ENCODE measurements at regions not wholly inside any gene's neighbourhood (a gene's known extent, or its start where the extent isn't known, plus 50 kb on each side); places are given as distances from the start of the nearest gene placed in this dataset.

- Mint-ChIP-seq H3K36me3 (no peaks in the 10 kb centered on the region), H3K27ac (no peak overlapping the region), H3K4me3 (no peak overlapping the region), H3K9me3 (peaks cover 0 to 4% (median under 1%) of the 10 kb centered on the region in 3 donors), H3K27me3 (peaks cover 0 to 5% of the 10 kb centered on the region in 2 donors), H3K4me1 (no peaks in the 10 kb centered on the region)
- no peaks in the 10 kb centered on the region for H3K9me3 ChIP-seq
- H3K36me3 ChIP-seq (ENCODE audit: control insufficient read depth in 2 of 2, extremely low read depth in 1 of 2, insufficient read depth in 1 of 2, low read length in 1 of 2) = no peaks in the 10 kb centered on the region
- ATAC-seq (replicated peaks in 1 of 4) (no peak), DNase-seq (no peak)
- ChIA-PET CTCF (no interaction called here), POLR2A (no interaction called here)
- no peak overlapping the region for H3K27ac ChIP-seq (ENCODE audit: low read length)
- WGBS (ENCODE audit: insufficient coverage) = 13% methylated on average over 3 of the region's 4 CpGs
- no peaks in the 10 kb centered on the region for H3K4me1 ChIP-seq (ENCODE audit: control insufficient read depth in 1 of 2, extremely low read depth in 1 of 2, insufficient read depth in 2 of 2, low read length in 2 of 2)
- H3K4me3 ChIP-seq (ENCODE audit: control insufficient read depth in 1 of 2, extremely low read depth in 1 of 2, low read length in 1 of 2) = no peak overlapping the region
- H3K27me3 ChIP-seq (replicated peaks in 1 of 2; ENCODE audit: control insufficient read depth in 2 of 2, extremely low read depth in 1 of 2, insufficient read depth in 2 of 2, low read length in 1 of 2) = no peaks in the 10 kb centered on the region
Observed at GRCh38 chr16:13307255-13307654, 405.9 kb downstream of the SHISA9 start.

- DNase-seq (no peak), ATAC-seq (replicated peaks in 1 of 4) (no peak)
- WGBS (ENCODE audit: insufficient coverage) = 100% methylated on average over 3 of the region's 5 CpGs
- H3K27me3 Mint-ChIP-seq = peaks cover 0 to under 1% of the 10 kb centered on the region in 2 donors
- CTCF ChIA-PET = no interaction called here
- H3K27ac Mint-ChIP-seq = no peak overlapping the region
- Histone ChIP-seq H3K36me3 (ENCODE audit: control insufficient read depth in 2 of 2, extremely low read depth in 1 of 2, insufficient read depth in 1 of 2, low read length in 1 of 2) (no peaks in the 10 kb centered on the region), H3K27ac (ENCODE audit: low read length) (no peak overlapping the region), H3K4me1 (ENCODE audit: control insufficient read depth in 1 of 2, extremely low read depth in 1 of 2, insufficient read depth in 2 of 2, low read length in 2 of 2) (no peaks in the 10 kb centered on the region), H3K4me3 (ENCODE audit: control insufficient read depth in 1 of 2, extremely low read depth in 1 of 2, low read length in 1 of 2) (no peak overlapping the region), H3K27me3 (replicated peaks in 1 of 2; ENCODE audit: control insufficient read depth in 2 of 2, extremely low read depth in 1 of 2, insufficient read depth in 2 of 2, low read length in 1 of 2) (no peaks in the 10 kb centered on the region), H3K9me3 (no peaks in the 10 kb centered on the region)
- H3K4me1 Mint-ChIP-seq = no peaks in the 10 kb centered on the region
- POLR2A ChIA-PET = no interaction called here
- no peak overlapping the region for H3K4me3 Mint-ChIP-seq
- no peaks in the 10 kb centered on the region for H3K36me3 Mint-ChIP-seq
- peaks cover 0 to 4% (median 3%) of the 10 kb centered on the region in 3 donors for H3K9me3 Mint-ChIP-seq
Observed at GRCh38 chr16:13307851-13308250, 406.5 kb downstream of the SHISA9 start.

GRCh38 chr16:13312063-13312462 lies 410.7 kb downstream of the SHISA9 start:
- Histone ChIP-seq H3K4me1 (ENCODE audit: control insufficient read depth in 1 of 2, extremely low read depth in 1 of 2, insufficient read depth in 2 of 2, low read length in 2 of 2) (no peaks in the 10 kb centered on the region), H3K27ac (ENCODE audit: low read length) (no peak overlapping the region), H3K36me3 (ENCODE audit: control insufficient read depth in 2 of 2, extremely low read depth in 1 of 2, insufficient read depth in 1 of 2, low read length in 1 of 2) (no peaks in the 10 kb centered on the region), H3K4me3 (ENCODE audit: control insufficient read depth in 1 of 2, extremely low read depth in 1 of 2, low read length in 1 of 2) (no peak overlapping the region), H3K9me3 (no peaks in the 10 kb centered on the region), H3K27me3 (replicated peaks in 1 of 2; ENCODE audit: control insufficient read depth in 2 of 2, extremely low read depth in 1 of 2, insufficient read depth in 2 of 2, low read length in 1 of 2) (no peaks in the 10 kb centered on the region)
- H3K4me3 Mint-ChIP-seq = no peak overlapping the region
- ATAC-seq (replicated peaks in 1 of 4) = no peak
- H3K27ac Mint-ChIP-seq = no peak overlapping the region
- 67% methylated on average over 1 of the region's 1 CpG for WGBS (ENCODE audit: insufficient coverage)
- DNase-seq = no peak
- no peaks in the 10 kb centered on the region for H3K27me3 Mint-ChIP-seq
- no peaks in the 10 kb centered on the region for H3K36me3 Mint-ChIP-seq
- peaks cover 0 to 4% (median 3%) of the 10 kb centered on the region in 3 donors for H3K9me3 Mint-ChIP-seq
- POLR2A ChIA-PET = no interaction called here
- H3K4me1 Mint-ChIP-seq = peaks cover 0 to 5% (median 3%) of the 10 kb centered on the region in 3 donors
- CTCF ChIA-PET = no interaction called here

- H3K4me1 Mint-ChIP-seq = peaks cover 0 to 5% (median 3%) of the 10 kb centered on the region in 3 donors
- no peak overlapping the region for H3K27ac Mint-ChIP-seq
- ChIA-PET POLR2A (no interaction called here), CTCF (no interaction called here)
- ATAC-seq (replicated peaks in 1 of 4) (no peak), DNase-seq (no peak)
- H3K27ac ChIP-seq (ENCODE audit: low read length) = no peak overlapping the region
- no peaks in the 10 kb centered on the region for H3K27me3 ChIP-seq (replicated peaks in 1 of 2; ENCODE audit: control insufficient read depth in 2 of 2, extremely low read depth in 1 of 2, insufficient read depth in 2 of 2, low read length in 1 of 2)
- H3K4me3 ChIP-seq (ENCODE audit: control insufficient read depth in 1 of 2, extremely low read depth in 1 of 2, low read length in 1 of 2) = no peak overlapping the region
- no peak overlapping the region for H3K4me3 Mint-ChIP-seq
- H3K4me1 ChIP-seq (ENCODE audit: control insufficient read depth in 1 of 2, extremely low read depth in 1 of 2, insufficient read depth in 2 of 2, low read length in 2 of 2) = no peaks in the 10 kb centered on the region
- H3K27me3 Mint-ChIP-seq = no peaks in the 10 kb centered on the region
- no peaks in the 10 kb centered on the region for H3K9me3 ChIP-seq
- peaks cover 0 to 4% (median 3%) of the 10 kb centered on the region in 3 donors for H3K9me3 Mint-ChIP-seq
- no peaks in the 10 kb centered on the region for H3K36me3 ChIP-seq (ENCODE audit: control insufficient read depth in 2 of 2, extremely low read depth in 1 of 2, insufficient read depth in 1 of 2, low read length in 1 of 2)
- H3K36me3 Mint-ChIP-seq = no peaks in the 10 kb centered on the region
Observed at GRCh38 chr16:13313351-13313750, 412.0 kb downstream of the SHISA9 start.

- H3K36me3 Mint-ChIP-seq = no peaks in the 10 kb centered on the region
- WGBS (ENCODE audit: insufficient coverage) = no CpG with 5 or more reads among the region's 2 CpGs
- no peaks in the 10 kb centered on the region for H3K9me3 ChIP-seq
- ChIA-PET POLR2A (no interaction called here), CTCF (no interaction called here)
- DNase-seq = no peak
- H3K4me1 Mint-ChIP-seq = peaks cover 0 to 5% (median 3%) of the 10 kb centered on the region in 3 donors
- H3K27ac ChIP-seq (ENCODE audit: low read length) = no peak overlapping the region
- no peaks in the 10 kb centered on the region for H3K36me3 ChIP-seq (ENCODE audit: control insufficient read depth in 2 of 2, extremely low read depth in 1 of 2, insufficient read depth in 1 of 2, low read length in 1 of 2)
- peaks cover 0 to 4% (median 3%) of the 10 kb centered on the region in 3 donors for H3K9me3 Mint-ChIP-seq
- no peak overlapping the region for H3K4me3 Mint-ChIP-seq
- no peaks in the 10 kb centered on the region for H3K27me3 Mint-ChIP-seq
- H3K4me1 ChIP-seq (ENCODE audit: control insufficient read depth in 1 of 2, extremely low read depth in 1 of 2, insufficient read depth in 2 of 2, low read length in 2 of 2) = no peaks in the 10 kb centered on the region
- H3K27me3 ChIP-seq (replicated peaks in 1 of 2; ENCODE audit: control insufficient read depth in 2 of 2, extremely low read depth in 1 of 2, insufficient read depth in 2 of 2, low read length in 1 of 2) = no peaks in the 10 kb centered on the region
- ATAC-seq (replicated peaks in 1 of 4) = no peak
- no peak overlapping the region for H3K27ac Mint-ChIP-seq
- H3K4me3 ChIP-seq (ENCODE audit: control insufficient read depth in 1 of 2, extremely low read depth in 1 of 2, low read length in 1 of 2) = no peak overlapping the region
Observed at GRCh38 chr16:13314633-13315032, 413.2 kb downstream of the SHISA9 start.

GRCh38 chr16:13315642-13316427 lies 414.4 kb downstream of the SHISA9 start:
- no peaks in the 10 kb centered on the region for H3K27me3 ChIP-seq (replicated peaks in 1 of 2; ENCODE audit: control insufficient read depth in 2 of 2, extremely low read depth in 1 of 2, insufficient read depth in 2 of 2, low read length in 1 of 2)
- ChIA-PET CTCF (no interaction called here), POLR2A (no interaction called here)
- H3K36me3 ChIP-seq (ENCODE audit: control insufficient read depth in 2 of 2, extremely low read depth in 1 of 2, insufficient read depth in 1 of 2, low read length in 1 of 2) = no peaks in the 10 kb centered on the region
- Mint-ChIP-seq H3K4me3 (no peak overlapping the region), H3K4me1 (peaks cover 0 to 5% (median 3%) of the 10 kb centered on the region in 3 donors), H3K36me3 (no peaks in the 10 kb centered on the region), H3K27ac (no peak overlapping the region), H3K9me3 (peaks cover 0 to 4% (median 3%) of the 10 kb centered on the region in 3 donors), H3K27me3 (no peaks in the 10 kb centered on the region)
- H3K4me3 ChIP-seq (ENCODE audit: control insufficient read depth in 1 of 2, extremely low read depth in 1 of 2, low read length in 1 of 2) = no peak overlapping the region
- H3K4me1 ChIP-seq (ENCODE audit: control insufficient read depth in 1 of 2, extremely low read depth in 1 of 2, insufficient read depth in 2 of 2, low read length in 2 of 2) = no peaks in the 10 kb centered on the region
- 57% methylated on average over 3 of the region's 5 CpGs for WGBS (ENCODE audit: insufficient coverage)
- H3K9me3 ChIP-seq = no peaks in the 10 kb centered on the region
- no peak overlapping the region for H3K27ac ChIP-seq (ENCODE audit: low read length)
- DNase-seq (no peak), ATAC-seq (replicated peaks in 1 of 4) (no peak)

- Histone ChIP-seq H3K36me3 (ENCODE audit: control insufficient read depth in 2 of 2, extremely low read depth in 1 of 2, insufficient read depth in 1 of 2, low read length in 1 of 2) (no peaks in the 10 kb centered on the region), H3K27me3 (replicated peaks in 1 of 2; ENCODE audit: control insufficient read depth in 2 of 2, extremely low read depth in 1 of 2, insufficient read depth in 2 of 2, low read length in 1 of 2) (no peaks in the 10 kb centered on the region), H3K4me3 (ENCODE audit: control insufficient read depth in 1 of 2, extremely low read depth in 1 of 2, low read length in 1 of 2) (no peak overlapping the region), H3K27ac (ENCODE audit: low read length) (no peak overlapping the region), H3K4me1 (ENCODE audit: control insufficient read depth in 1 of 2, extremely low read depth in 1 of 2, insufficient read depth in 2 of 2, low read length in 2 of 2) (no peaks in the 10 kb centered on the region), H3K9me3 (no peaks in the 10 kb centered on the region)
- no CpG with 5 or more reads among the region's 2 CpGs for WGBS (ENCODE audit: insufficient coverage)
- Mint-ChIP-seq H3K4me3 (no peak overlapping the region), H3K27ac (no peak overlapping the region), H3K36me3 (no peaks in the 10 kb centered on the region), H3K4me1 (no peaks in the 10 kb centered on the region), H3K9me3 (peaks cover 0 to 8% (median 0%) of the 10 kb centered on the region in 3 donors), H3K27me3 (peaks cover 0 to 4% of the 10 kb centered on the region in 2 donors)
- no peak for DNase-seq
- POLR2A ChIA-PET = no interaction called here
- CTCF ChIA-PET = no interaction called here
- ATAC-seq (replicated peaks in 1 of 4) = no peak
Observed at GRCh38 chr16:13322336-13322735, 420.9 kb downstream of the SHISA9 start.
